Keratinocyte (primary cell): ENCODE measurements at regions not wholly inside any gene's neighbourhood (a gene's known extent, or its start where the extent isn't known, plus 50 kb on each side); places are given as distances from the start of the nearest gene placed in this dataset.

Experiments used
- CTCF ChIP-seq, 3 experiments: IDR thresholded peaks in 1 of 3; conservative IDR thresholded peaks in 1 of 3; optimal IDR thresholded peaks in 1 of 3; 2 replicates in 2 of 3; 3 replicates in 1 of 3; pipeline versions ENCODE3 to v1.5.1; 2011; ENCODE audit warnings: low read length in 3 of 3, mild to moderate bottlenecking in 3 of 3, moderate library complexity in 2 of 3, control low read depth in 1 of 3, inconsistent platforms in 1 of 3; ENCODE audit not compliant: insufficient read depth in 2 of 3; ENCODE audit errors: extremely low read depth in 1 of 3
- EZH2 ChIP-seq: IDR thresholded peaks from one replicate; pipeline ENCODE4 v1.6.1; 2012; ENCODE audit warnings: inconsistent platforms, mild to moderate bottlenecking, low read length, moderate library complexity

GRCh38 chr6:6865611-6866010 lies 242.2 kb upstream of the RREB1 start:
- TF ChIP-seq CTCF (optimal IDR thresholded peaks at IDR 0.05 in 1 of 3, IDR thresholded peaks at IDR 0.05 in 1 of 3, conservative IDR thresholded peaks at IDR 0.05 in 1 of 3; ENCODE audit: extremely low read depth in 1 of 3, insufficient read depth in 2 of 3, low read length in 3 of 3) (no peak), EZH2 (no peak)
